ENCODE measurements at regions not wholly inside any gene's neighbourhood (a gene's known extent, or its start where the extent isn't known, plus 50 kb on each side); places are given as distances from the start of the nearest gene placed in this dataset.

DNA sequence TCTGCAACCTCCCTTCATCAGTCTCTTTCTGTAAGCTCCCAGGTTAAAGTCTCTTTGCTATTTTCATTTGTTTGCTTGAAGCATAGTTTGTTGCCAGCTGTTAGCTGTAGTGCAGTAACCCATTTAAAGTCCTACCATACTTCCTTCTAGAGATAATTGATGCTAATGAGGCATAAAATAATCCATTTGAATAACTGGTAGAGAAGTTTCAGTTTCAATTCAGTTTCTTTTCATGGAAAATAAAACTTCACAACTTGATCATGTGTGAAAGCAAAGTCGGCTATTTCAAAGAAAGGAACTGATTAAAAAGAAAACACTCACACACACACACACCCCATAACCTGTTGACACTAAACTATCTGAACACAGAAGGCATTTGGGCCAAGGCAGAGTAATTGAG is 68.5 kb upstream of the TENT5A start:
- Histone ChIP-seq H3K4me3 (ENCODE audit: low read depth, low read length) (no peak overlapping the region), H3K27me3 (ENCODE audit: control insufficient read depth, insufficient read depth, low read length) (no peaks in the 10 kb centered on the region), H3K36me3 (ENCODE audit: control insufficient read depth, insufficient read depth, low read length) (no peaks in the 10 kb centered on the region)
- DNase-seq (ENCODE audit: low read depth): no peak
- TF ChIP-seq, protein P1, sequence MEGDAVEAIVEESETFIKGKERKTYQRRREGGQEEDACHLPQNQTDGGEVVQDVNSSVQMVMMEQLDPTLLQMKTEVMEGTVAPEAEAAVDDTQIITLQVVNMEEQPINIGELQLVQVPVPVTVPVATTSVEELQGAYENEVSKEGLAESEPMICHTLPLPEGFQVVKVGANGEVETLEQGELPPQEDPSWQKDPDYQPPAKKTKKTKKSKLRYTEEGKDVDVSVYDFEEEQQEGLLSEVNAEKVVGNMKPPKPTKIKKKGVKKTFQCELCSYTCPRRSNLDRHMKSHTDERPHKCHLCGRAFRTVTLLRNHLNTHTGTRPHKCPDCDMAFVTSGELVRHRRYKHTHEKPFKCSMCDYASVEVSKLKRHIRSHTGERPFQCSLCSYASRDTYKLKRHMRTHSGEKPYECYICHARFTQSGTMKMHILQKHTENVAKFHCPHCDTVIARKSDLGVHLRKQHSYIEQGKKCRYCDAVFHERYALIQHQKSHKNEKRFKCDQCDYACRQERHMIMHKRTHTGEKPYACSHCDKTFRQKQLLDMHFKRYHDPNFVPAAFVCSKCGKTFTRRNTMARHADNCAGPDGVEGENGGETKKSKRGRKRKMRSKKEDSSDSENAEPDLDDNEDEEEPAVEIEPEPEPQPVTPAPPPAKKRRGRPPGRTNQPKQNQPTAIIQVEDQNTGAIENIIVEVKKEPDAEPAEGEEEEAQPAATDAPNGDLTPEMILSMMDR (IDR thresholded peaks at IDR 0.05; ENCODE audit: insufficient read depth, low read length, poor library complexity, severe bottlenecking): no peak

DNA sequence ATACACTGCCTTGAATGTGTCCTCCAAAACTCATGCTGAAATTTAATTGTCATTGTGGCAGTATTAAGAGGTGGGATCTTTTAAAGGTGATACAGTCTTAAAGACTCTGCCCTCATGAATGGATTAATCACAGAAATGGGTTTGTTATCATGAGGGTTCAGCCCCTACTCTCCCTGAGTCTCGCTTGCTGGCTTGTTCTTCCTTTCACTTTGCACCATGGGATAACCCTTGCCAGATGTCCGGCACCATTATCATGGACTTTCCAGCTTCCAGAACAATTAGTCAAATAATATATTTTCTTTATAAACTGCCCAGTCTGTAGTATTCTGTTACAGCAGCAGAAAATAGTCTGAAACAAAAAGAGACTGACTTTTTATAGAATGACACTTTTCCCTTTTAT is 67.9 kb upstream of the TENT5A start:
- H3K27me3 ChIP-seq (ENCODE audit: control insufficient read depth, insufficient read depth, low read length): no peaks in the 10 kb centered on the region
- TF ChIP-seq, protein P1 (IDR thresholded peaks at IDR 0.05; ENCODE audit: insufficient read depth, low read length, poor library complexity, severe bottlenecking): no peak
- H3K36me3 ChIP-seq (ENCODE audit: control insufficient read depth, insufficient read depth, low read length): no peaks in the 10 kb centered on the region
- DNase-seq (ENCODE audit: low read depth): no peak
- H3K4me3 ChIP-seq (ENCODE audit: low read depth, low read length): no peak overlapping the region

DNA sequence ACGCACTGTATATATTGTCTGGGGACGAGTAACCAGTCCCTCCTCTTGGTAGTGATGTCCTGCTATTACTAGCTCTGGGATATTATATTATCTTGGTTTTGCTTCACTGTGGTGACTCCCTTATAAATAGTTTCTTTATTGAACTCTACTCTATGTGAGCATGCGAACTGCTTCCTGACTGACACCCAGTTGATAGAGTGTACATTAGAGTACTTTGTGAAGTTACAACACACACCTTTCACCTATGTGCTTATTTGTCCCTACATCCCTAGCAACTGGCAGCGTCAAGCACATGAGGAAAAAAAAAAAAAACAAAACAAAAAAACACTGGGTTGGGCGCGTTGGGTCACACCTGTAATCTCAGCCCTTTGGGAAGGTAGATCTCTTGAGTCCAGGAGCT is 67.3 kb upstream of the TENT5A start:
- H3K27me3 ChIP-seq (ENCODE audit: control insufficient read depth, insufficient read depth, low read length): no peaks in the 10 kb centered on the region
- H3K36me3 ChIP-seq (ENCODE audit: control insufficient read depth, insufficient read depth, low read length): no peaks in the 10 kb centered on the region
- TF ChIP-seq, protein P1 (IDR thresholded peaks at IDR 0.05; ENCODE audit: insufficient read depth, low read length, poor library complexity, severe bottlenecking): no peak
- no peak for DNase-seq (ENCODE audit: low read depth)
- no peak overlapping the region for H3K4me3 ChIP-seq (ENCODE audit: low read depth, low read length)

DNA sequence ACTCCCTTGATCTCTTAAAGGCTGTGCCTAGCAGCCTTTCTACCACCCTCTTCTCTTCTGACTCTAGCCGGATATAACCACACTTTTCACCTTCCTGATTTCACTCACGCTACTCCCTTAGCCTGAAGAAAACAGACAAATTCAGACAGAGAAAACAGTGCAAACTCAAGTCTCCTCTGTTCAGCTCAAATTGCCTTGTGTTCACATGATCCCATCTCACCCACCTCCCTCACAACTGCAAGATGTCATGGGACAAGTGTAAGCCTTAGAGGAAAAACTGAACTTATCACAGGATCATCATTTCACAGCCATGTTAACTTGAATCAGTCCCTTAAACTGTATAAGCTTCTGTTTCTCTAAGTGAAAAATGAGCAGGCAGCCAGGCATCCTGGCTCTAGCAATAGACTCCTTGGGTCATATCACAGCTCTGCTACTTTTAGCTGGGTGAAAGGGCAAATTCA is 66.5 kb upstream of the TENT5A start:
- TF ChIP-seq, protein P1 (IDR thresholded peaks at IDR 0.05; ENCODE audit: insufficient read depth, low read length, poor library complexity, severe bottlenecking): no peak
- Histone ChIP-seq H3K27me3 (ENCODE audit: control insufficient read depth, insufficient read depth, low read length) (no peaks in the 10 kb centered on the region), H3K4me3 (ENCODE audit: low read depth, low read length) (no peak overlapping the region), H3K36me3 (ENCODE audit: control insufficient read depth, insufficient read depth, low read length) (no peaks in the 10 kb centered on the region)
- no peak for DNase-seq (ENCODE audit: low read depth)

DNA sequence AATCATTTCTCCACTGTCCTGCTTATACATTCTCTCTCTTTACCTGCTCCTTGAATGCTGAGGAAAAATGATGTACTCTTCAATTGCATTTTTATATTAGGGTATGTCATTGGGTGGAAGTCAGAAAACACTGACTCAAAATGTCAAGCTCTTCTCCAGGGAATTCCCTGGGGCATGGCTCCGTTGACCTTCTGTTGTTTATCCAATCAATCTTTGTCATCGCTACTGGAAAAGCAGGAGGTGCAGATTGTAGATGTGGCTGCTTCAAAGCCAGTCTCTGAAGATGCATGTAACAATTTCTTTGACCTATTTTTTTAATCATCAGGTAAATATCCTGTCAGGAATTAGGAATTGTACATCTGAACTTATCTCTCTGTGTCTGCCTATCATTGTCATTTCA is 63.9 kb upstream of the TENT5A start:
- H3K36me3 ChIP-seq (ENCODE audit: control insufficient read depth, insufficient read depth, low read length): no peaks in the 10 kb centered on the region
- DNase-seq (ENCODE audit: low read depth): no peak
- no peak overlapping the region for H3K4me3 ChIP-seq (ENCODE audit: low read depth, low read length)

More for the DNA sequence above, 63.9 kb upstream of the TENT5A start:
- no peaks in the 10 kb centered on the region for H3K27me3 ChIP-seq (ENCODE audit: control insufficient read depth, insufficient read depth, low read length)
- TF ChIP-seq, protein P1 (IDR thresholded peaks at IDR 0.05; ENCODE audit: insufficient read depth, low read length, poor library complexity, severe bottlenecking): no peak
